AML-193 (cell line): ENCODE measurements at regions not wholly inside any gene's neighbourhood (a gene's known extent, or its start where the extent isn't known, plus 50 kb on each side); places are given as distances from the start of the nearest gene placed in this dataset.

ENCODE experiments used
- DNase-seq, 2 experiments: peaks; one replicate each; lab custom pipeline; 2025; lab: John Stamatoyannopoulos, UW

GRCh38 chr13:73198991-73199411 is 140.2 kb downstream of the KLF5 start:
- DNase-seq, result no peak

GRCh38 chr13:73195091-73195490 is 136.3 kb downstream of the KLF5 start:
- no peak for DNase-seq

GRCh38 chr13:73194310-73194709 is 135.5 kb downstream of the KLF5 start:
- no peak for DNase-seq

- DNase-seq, result no peak
Observed at GRCh38 chr13:73193554-73193953, 134.7 kb downstream of the KLF5 start.

GRCh38 chr13:73190477-73190876 is 131.7 kb downstream of the KLF5 start:
- no peak for DNase-seq

GRCh38 chr13:73189776-73190175 is 131.0 kb downstream of the KLF5 start:
- DNase-seq, result no peak

- no peak for DNase-seq
Observed at GRCh38 chr13:73189362-73189761, 130.6 kb downstream of the KLF5 start.

GRCh38 chr13:73187106-73187505 is 128.3 kb downstream of the KLF5 start:
- no peak for DNase-seq

GRCh38 chr13:73179650-73180274 is 121.0 kb downstream of the KLF5 start:
- DNase-seq, result no peak

- no peak for DNase-seq
Observed at GRCh38 chr13:73177916-73178565, 119.2 kb downstream of the KLF5 start.

- DNase-seq, result no peak
Observed at GRCh38 chr13:73177017-73177416, 118.2 kb downstream of the KLF5 start.

GRCh38 chr13:73174521-73175010 is 115.8 kb downstream of the KLF5 start:
- no peak for DNase-seq

GRCh38 chr13:73173279-73173811 is 114.5 kb downstream of the KLF5 start:
- DNase-seq, result no peak

GRCh38 chr13:73171926-73172325 is 113.1 kb downstream of the KLF5 start:
- no peak for DNase-seq

- no peak for DNase-seq
Observed at GRCh38 chr13:73171271-73171682, 112.5 kb downstream of the KLF5 start.

GRCh38 chr13:73169971-73170370 is 111.2 kb downstream of the KLF5 start:
- no peak for DNase-seq

- DNase-seq, result no peak
Observed at GRCh38 chr13:73168953-73169401, 110.2 kb downstream of the KLF5 start.

- no peak for DNase-seq
Observed at GRCh38 chr13:73168226-73168952, 109.6 kb downstream of the KLF5 start.

- no peak for DNase-seq
Observed at GRCh38 chr13:73167028-73167820, 108.4 kb downstream of the KLF5 start.

- no peak for DNase-seq
Observed at GRCh38 chr13:73166204-73166603, 107.4 kb downstream of the KLF5 start.
